Activated B cell treated with CpG ODN at 0.5 μM for 24 hours (primary cell): ENCODE measurements at regions not wholly inside any gene's neighbourhood (a gene's known extent, or its start where the extent isn't known, plus 50 kb on each side); places are given as distances from the start of the nearest gene placed in this dataset.

Experiments
- ATAC-seq: fragments of 200-7000 bp; cut with Tn5 transposase; one replicate; pipeline ENCODE4 v1.10.0; 2021; ENCODE audit warnings: low read depth, mild to moderate bottlenecking, moderate library complexity
- CTCF ChIA-PET: fragments of 350-600 bp; sonication (Branson Sonifier 250); formaldehyde crosslinking; loops from one replicate; lab custom pipeline; 2021; ENCODE audit warnings: antibody characterized with exemption; lab: Charles Lee
- POLR2A ChIA-PET: fragments of 350-600 bp; sonication (Branson Sonifier 250); formaldehyde crosslinking; loops from one replicate; lab custom pipeline; 2021; ENCODE audit warnings: antibody characterized with exemption; lab: Charles Lee
- DNase-seq: peaks from one replicate; pipeline ENCODE4 v3.0.0; 2022
- H3K27ac Mint-ChIP-seq: one replicate; pipeline ENCODE4 v1.8.0; 2020; ENCODE audit warnings: mixed read lengths
- H3K27me3 Mint-ChIP-seq: one replicate; pipeline ENCODE4 v1.8.0; 2021; ENCODE audit warnings: mixed read lengths
- H3K36me3 Mint-ChIP-seq: one replicate; pipeline ENCODE4 v1.8.0; 2021; ENCODE audit warnings: low read depth, mixed read lengths
- H3K4me1 Mint-ChIP-seq: one replicate; pipeline ENCODE4 v1.8.0; 2021; ENCODE audit warnings: mixed read lengths
- H3K4me3 Mint-ChIP-seq: one replicate; pipeline ENCODE4 v1.8.0; 2020; ENCODE audit warnings: mild to moderate bottlenecking, mixed read lengths
- H3K9me3 Mint-ChIP-seq: one replicate; pipeline ENCODE4 v1.8.0; 2020; ENCODE audit warnings: mixed read lengths
- CTCF ChIP-seq: fragments of 200-600 bp; IDR thresholded peaks from one replicate; pipeline ENCODE4 v1.8.0; 2022; ENCODE audit warnings: antibody characterized with exemption, mild to moderate bottlenecking
- intact Hi-C: fragments of 100-400 bp; cut with micrococcal nuclease; formaldehyde crosslinking; loops from one replicate; pipeline ENCODE4 v1.15.1; 2024

- ChIA-PET CTCF (no interaction called here), POLR2A (no interaction called here)
- Mint-ChIP-seq H3K27me3 (no peaks in the 10 kb centered on the region), H3K9me3 (no peaks in the 10 kb centered on the region), H3K4me1 (peaks cover 42% of the 10 kb centered on the region), H3K27ac (no peak overlapping the region), H3K4me3 (no peak overlapping the region), H3K36me3 (no peaks in the 10 kb centered on the region)
- no peak for DNase-seq
- no peak for TF ChIP-seq CTCF
- ATAC-seq, result no peak
- intact Hi-C loops, result no loop called here
Observed at GRCh38 chr3:177604181-177604580, 406.9 kb upstream of the TBL1XR1 start.

- no peak overlapping the region for H3K27ac Mint-ChIP-seq
- no peaks in the 10 kb centered on the region for H3K36me3 Mint-ChIP-seq
- POLR2A ChIA-PET, result no interaction called here
- no peaks in the 10 kb centered on the region for H3K27me3 Mint-ChIP-seq
- ATAC-seq (no peak), DNase-seq (no peak)
- no peaks in the 10 kb centered on the region for H3K9me3 Mint-ChIP-seq
- no peak overlapping the region for H3K4me3 Mint-ChIP-seq
- TF ChIP-seq CTCF, result no peak
- CTCF ChIA-PET, result no interaction called here
- intact Hi-C loops, result no loop called here
- peaks cover 23% of the 10 kb centered on the region for H3K4me1 Mint-ChIP-seq
Observed at GRCh38 chr3:177606891-177607290, 409.6 kb upstream of the TBL1XR1 start.

- POLR2A ChIA-PET, result no interaction called here
- H3K27me3 Mint-ChIP-seq, result no peaks in the 10 kb centered on the region
- no peak overlapping the region for H3K4me3 Mint-ChIP-seq
- TF ChIP-seq CTCF, result no peak
- H3K9me3 Mint-ChIP-seq, result no peaks in the 10 kb centered on the region
- peaks cover 16% of the 10 kb centered on the region for H3K4me1 Mint-ChIP-seq
- no peaks in the 10 kb centered on the region for H3K36me3 Mint-ChIP-seq
- intact Hi-C loops, result no loop called here
- H3K27ac Mint-ChIP-seq, result no peak overlapping the region
- CTCF ChIA-PET, result no interaction called here
- ATAC-seq, result no peak
- no peak for DNase-seq
Observed at GRCh38 chr3:177607589-177607988, 410.3 kb upstream of the TBL1XR1 start.

- ATAC-seq (no peak), DNase-seq (no peak)
- Mint-ChIP-seq H3K27ac (no peak overlapping the region), H3K4me1 (peaks cover 8% of the 10 kb centered on the region), H3K36me3 (no peaks in the 10 kb centered on the region), H3K27me3 (no peaks in the 10 kb centered on the region), H3K9me3 (no peaks in the 10 kb centered on the region), H3K4me3 (no peak overlapping the region)
- POLR2A ChIA-PET, result no interaction called here
- no peak for TF ChIP-seq CTCF
- CTCF ChIA-PET, result interaction anchor here (0.5 to 0.6 kb wide), 2 partner anchors 136 to 410 kb away, joined by 3 read pairs; no protein-coding TSS in a partner anchor
- intact Hi-C loops, result no loop called here
Observed at GRCh38 chr3:177608443-177608842, 411.2 kb upstream of the TBL1XR1 start.

- ChIA-PET CTCF (no interaction called here), POLR2A (no interaction called here)
- Mint-ChIP-seq H3K27me3 (no peaks in the 10 kb centered on the region), H3K9me3 (no peaks in the 10 kb centered on the region), H3K27ac (no peak overlapping the region), H3K4me3 (no peak overlapping the region), H3K4me1 (peaks cover 2% of the 10 kb centered on the region), H3K36me3 (no peaks in the 10 kb centered on the region)
- TF ChIP-seq CTCF, result no peak
- ATAC-seq, result no peak
- no peak for DNase-seq
- intact Hi-C loops, result no loop called here
Observed at GRCh38 chr3:177609613-177610012, 412.3 kb upstream of the TBL1XR1 start.
